NCI-H146 treated with DMSO at 0.1 percent for 48 hours (cell line): ENCODE measurements at regions not wholly inside any gene's neighbourhood (a gene's known extent, or its start where the extent isn't known, plus 50 kb on each side); places are given as distances from the start of the nearest gene placed in this dataset.
A peak's percentile ranks its signal among the peaks of the same experiment; 100 is the strongest.
"Not testable (repeated sequence)": the region's sequence is repeated elsewhere in the genome, so short reads cannot be mapped to it uniquely, and the experiment has no call there.

Experiments used
- DNase-seq: peaks from one replicate; lab custom pipeline; 2025; ENCODE audit not compliant: unreplicated experiment; lab: John Stamatoyannopoulos, UW

GRCh38 chr1:238485057-238485911 is 594.6 kb upstream of the ZP4 start:
- peak; percentile 46 for DNase-seq

GRCh38 chr1:238484121-238484520 is 593.4 kb upstream of the ZP4 start:
- DNase-seq: no peak

- DNase-seq: no peak
These were observed 586.1 kb upstream of the ZP4 start for GRCh38 chr1:238476841-238477240.

- DNase-seq: no peak
These were observed 585.0 kb upstream of the ZP4 start for GRCh38 chr1:238475712-238476111.

GRCh38 chr1:238474263-238474662 is 583.5 kb upstream of the ZP4 start:
- no peak for DNase-seq

- no peak for DNase-seq
These were observed 578.5 kb upstream of the ZP4 start for GRCh38 chr1:238469146-238469631.

GRCh38 chr1:238468068-238468467 is 577.3 kb upstream of the ZP4 start:
- no peak for DNase-seq

- DNase-seq: no peak
These were observed 575.7 kb upstream of the ZP4 start for GRCh38 chr1:238466459-238466858.

GRCh38 chr1:238465449-238465848 is 574.7 kb upstream of the ZP4 start:
- DNase-seq: no peak

- no peak for DNase-seq
These were observed 568.2 kb upstream of the ZP4 start for GRCh38 chr1:238458899-238459298.

- no peak for DNase-seq
These were observed 566.9 kb upstream of the ZP4 start for GRCh38 chr1:238457610-238458009.

- DNase-seq: no peak
These were observed 561.1 kb upstream of the ZP4 start for GRCh38 chr1:238451781-238452310.

GRCh38 chr1:238450976-238451375 is 560.3 kb upstream of the ZP4 start:
- no peak for DNase-seq

- DNase-seq: no peak
These were observed 553.0 kb upstream of the ZP4 start for GRCh38 chr1:238443687-238444086.

- no peak for DNase-seq
These were observed 548.8 kb upstream of the ZP4 start for GRCh38 chr1:238439511-238439910.

GRCh38 chr1:238438311-238439270 is 547.9 kb upstream of the ZP4 start:
- DNase-seq: no peak

GRCh38 chr1:238429703-238430102 is 539.0 kb upstream of the ZP4 start:
- DNase-seq: not testable (repeated sequence)

GRCh38 chr1:238419209-238419608 is 528.5 kb upstream of the ZP4 start:
- no peak for DNase-seq

GRCh38 chr1:238409932-238410331 is 519.2 kb upstream of the ZP4 start:
- DNase-seq: no peak

- no peak for DNase-seq
These were observed 518.6 kb upstream of the ZP4 start for GRCh38 chr1:238409191-238409850.

GRCh38 chr1:238408737-238409136 is 518.0 kb upstream of the ZP4 start:
- DNase-seq: no peak
